ENCODE measurements at regions not wholly inside any gene's neighbourhood (a gene's known extent, or its start where the extent isn't known, plus 50 kb on each side); places are given as distances from the start of the nearest gene placed in this dataset.

DNA sequence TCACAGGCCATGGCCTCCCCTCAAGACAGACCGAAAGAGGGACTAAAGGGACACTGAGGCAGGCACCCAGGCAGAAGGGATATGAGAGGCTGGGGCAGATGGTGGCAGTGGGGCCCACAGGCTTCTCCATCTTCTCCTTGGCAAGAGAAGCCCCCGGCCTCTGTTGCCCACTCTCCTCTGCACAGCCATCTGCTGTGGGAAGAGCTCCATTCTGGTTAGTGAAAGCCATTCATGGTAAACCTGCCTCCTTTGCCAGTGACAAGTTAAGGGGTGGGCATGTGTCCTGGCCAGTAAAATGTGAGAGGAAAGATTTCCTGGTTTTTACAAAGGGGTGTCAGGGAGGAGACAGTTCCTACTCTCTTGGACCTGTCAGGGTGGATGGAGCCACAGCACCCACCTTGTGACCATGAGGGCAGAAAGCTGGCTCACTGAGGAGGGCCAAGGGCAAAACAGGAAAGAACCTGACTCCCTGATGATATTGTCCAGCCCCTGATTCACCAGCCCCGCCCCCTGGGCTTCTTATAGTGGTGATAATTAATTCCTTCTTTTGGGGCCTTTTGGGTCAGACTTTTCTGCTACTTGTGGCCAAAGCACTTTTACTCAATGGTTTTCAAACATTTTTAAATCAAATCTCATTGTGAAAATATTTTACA, 130.4 kb upstream of the SMAD3 start:
- Histone ChIP-seq H2BK20ac (ENCODE audit: low read depth, low read length, poor library complexity, severe bottlenecking) (no peak overlapping the region), H3K9ac (ENCODE audit: extremely low read depth, insufficient read length, low read length) (no peak overlapping the region), H3K4me1 (ENCODE audit: insufficient read depth, low read length) (peaks cover 3% of the 10 kb centered on the region; the same call in 1 of the 2 replicates), H2AK5ac (ENCODE audit: insufficient read length, low read length) (no peak overlapping the region), H3K4me2 (ENCODE audit: insufficient read depth, insufficient read length, low read length) (no peak overlapping the region), H3K9me3 (ENCODE audit: control insufficient read depth, low read depth, low read length) (peaks cover 14% of the 10 kb centered on the region), H2AFZ (ENCODE audit: low read length) (no peak overlapping the region), H2BK5ac (ENCODE audit: insufficient read length, low read length) (no peak overlapping the region), H3K18ac (ENCODE audit: insufficient read length, low read depth, low read length) (no peak overlapping the region), H3T11ph (ENCODE audit: low read length) (no peak overlapping the region), H3K27ac (ENCODE audit: insufficient read length, low read depth, low read length) (no peak overlapping the region), H4K8ac (replicated peaks; ENCODE audit: insufficient read length, low read depth, low read length) (no peak overlapping the region), H4K91ac (ENCODE audit: insufficient read length, low read depth, low read length) (no peak overlapping the region), H3K79me1 (ENCODE audit: insufficient read depth, low read depth, low read length, poor library complexity, severe bottlenecking) (no peaks in the 10 kb centered on the region), H2BK15ac (ENCODE audit: low read depth, low read length) (no peak overlapping the region), H3K79me2 (ENCODE audit: insufficient read depth, low read length) (no peaks in the 10 kb centered on the region), H2BK12ac (ENCODE audit: insufficient read length, low read depth, low read length) (no peak overlapping the region), H4K20me1 (ENCODE audit: control insufficient read depth, insufficient read depth, insufficient read length) (no peaks in the 10 kb centered on the region), H4K5ac (ENCODE audit: insufficient read length, low read depth, low read length) (no peak overlapping the region), H3K27me3 (ENCODE audit: insufficient read depth, low read length) (no peaks in the 10 kb centered on the region), H2BK120ac (ENCODE audit: low read depth, low read length, poor library complexity, severe bottlenecking) (no peak overlapping the region), H3K56ac (ENCODE audit: insufficient read length, low read depth, low read length) (no peak overlapping the region), H3K23ac (ENCODE audit: insufficient read length, low read depth, low read length) (no peak overlapping the region), H3K23me2 (ENCODE audit: insufficient read length, low read depth, low read length, poor library complexity, severe bottlenecking) (no peaks in the 10 kb centered on the region), H3K4ac (ENCODE audit: low read depth, low read length) (no peak overlapping the region), H3K14ac (ENCODE audit: insufficient read depth, low read length) (no peak overlapping the region)
- no peak overlapping the region for H3K4me3 Mint-ChIP-seq
- TF ChIP-seq, protein P1, sequence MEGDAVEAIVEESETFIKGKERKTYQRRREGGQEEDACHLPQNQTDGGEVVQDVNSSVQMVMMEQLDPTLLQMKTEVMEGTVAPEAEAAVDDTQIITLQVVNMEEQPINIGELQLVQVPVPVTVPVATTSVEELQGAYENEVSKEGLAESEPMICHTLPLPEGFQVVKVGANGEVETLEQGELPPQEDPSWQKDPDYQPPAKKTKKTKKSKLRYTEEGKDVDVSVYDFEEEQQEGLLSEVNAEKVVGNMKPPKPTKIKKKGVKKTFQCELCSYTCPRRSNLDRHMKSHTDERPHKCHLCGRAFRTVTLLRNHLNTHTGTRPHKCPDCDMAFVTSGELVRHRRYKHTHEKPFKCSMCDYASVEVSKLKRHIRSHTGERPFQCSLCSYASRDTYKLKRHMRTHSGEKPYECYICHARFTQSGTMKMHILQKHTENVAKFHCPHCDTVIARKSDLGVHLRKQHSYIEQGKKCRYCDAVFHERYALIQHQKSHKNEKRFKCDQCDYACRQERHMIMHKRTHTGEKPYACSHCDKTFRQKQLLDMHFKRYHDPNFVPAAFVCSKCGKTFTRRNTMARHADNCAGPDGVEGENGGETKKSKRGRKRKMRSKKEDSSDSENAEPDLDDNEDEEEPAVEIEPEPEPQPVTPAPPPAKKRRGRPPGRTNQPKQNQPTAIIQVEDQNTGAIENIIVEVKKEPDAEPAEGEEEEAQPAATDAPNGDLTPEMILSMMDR (conservative IDR thresholded peaks at IDR 0.05), result no peak
- peaks cover 25 to 29% of the 10 kb centered on the region in 2 experiments for H3K9me3 Mint-ChIP-seq
- H3K27me3 Mint-ChIP-seq (ENCODE audit: low read depth), result peaks cover 5% of the 10 kb centered on the region
- H3K36me3 Mint-ChIP-seq (ENCODE audit: insufficient read depth in 1 of 3, low read depth in 3 of 3), result peaks cover 9 to 20% (median 15%) of the 10 kb centered on the region in 3 experiments
- peaks cover 14 to 16% of the 10 kb centered on the region in 2 experiments for H3K4me1 Mint-ChIP-seq
- no peak for DNase-seq
- no CpG with 5 or more reads among the region's 3 CpGs for WGBS (ENCODE audit: extremely low coverage, insufficient read length, low lambda C conversion rate)
- H3K27ac Mint-ChIP-seq, result no peak overlapping the region

All from H9 (cell line).